ENCODE measurements at regions not wholly inside any gene's neighbourhood (a gene's known extent, or its start where the extent isn't known, plus 50 kb on each side); places are given as distances from the start of the nearest gene placed in this dataset.

- peak; percentile 30 for DNase-seq (ENCODE audit: low read depth, low spot score)
- H3K4me3 ChIP-seq (ENCODE audit: low read length) = no peak overlapping the region
Observed at GRCh38 chr9:74317235-74317634, 179.9 kb upstream of the RORB start.

DNA sequence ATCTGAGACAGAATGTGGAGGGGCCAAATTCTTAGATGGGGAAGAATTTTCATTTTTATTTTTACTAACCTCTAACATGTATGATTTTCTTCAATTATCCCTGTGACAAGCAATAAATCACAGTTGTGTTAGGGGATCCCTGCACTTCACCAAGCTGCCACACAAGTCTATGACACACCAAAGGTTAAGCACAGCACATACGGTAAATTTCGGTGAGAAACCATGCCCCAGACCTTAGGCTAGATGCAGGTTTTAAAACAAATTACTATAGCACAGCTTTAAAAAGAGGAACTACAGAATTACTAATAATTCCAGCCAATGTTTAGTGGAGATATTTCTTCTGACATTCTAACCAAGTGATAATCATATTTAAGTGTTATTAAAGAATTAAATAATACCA is 175.7 kb upstream of the RORB start:
- DNase-seq (ENCODE audit: low read depth, low spot score) = no peak
- H3K4me3 ChIP-seq (ENCODE audit: low read length) = no peak overlapping the region

- peak; percentile 25 for DNase-seq (ENCODE audit: low read depth, low spot score)
- no peak overlapping the region for H3K4me3 ChIP-seq (ENCODE audit: low read length)
Observed at GRCh38 chr9:74322661-74323314, 174.3 kb upstream of the RORB start.

DNA sequence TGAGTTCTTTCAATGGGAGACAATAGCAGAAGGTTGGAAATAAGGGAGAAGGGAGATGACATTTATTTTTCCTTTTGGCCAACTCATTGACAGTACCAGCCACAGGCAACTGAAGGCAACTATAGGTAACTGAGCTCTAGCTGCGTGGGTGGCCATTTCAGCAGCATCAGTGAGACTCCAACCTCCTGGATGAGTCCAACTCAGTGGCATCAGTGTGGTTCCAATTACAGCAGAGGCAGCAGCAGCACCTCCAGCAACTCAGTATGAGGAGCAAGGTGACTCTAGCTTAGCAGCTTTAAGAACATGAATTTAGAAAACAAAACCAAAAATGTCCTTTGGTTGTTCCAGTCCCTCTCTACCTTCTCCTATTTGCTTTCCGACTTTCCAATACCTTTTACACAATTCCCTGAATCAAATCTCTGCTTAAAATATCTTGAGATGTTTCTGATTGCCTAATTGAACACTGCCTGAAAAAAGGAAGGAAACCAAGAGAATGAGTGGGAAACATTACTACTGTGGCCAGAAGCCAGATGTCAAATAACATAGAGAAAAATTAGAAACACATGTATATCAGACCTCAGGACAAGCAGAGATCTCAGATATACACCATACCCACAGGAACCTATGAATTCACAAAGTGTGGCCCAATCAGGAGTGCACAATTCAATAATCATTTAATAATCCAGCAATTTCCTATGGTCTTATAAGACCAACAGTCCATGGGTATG is 166.5 kb upstream of the RORB start:
- no peak overlapping the region for H3K4me3 ChIP-seq (ENCODE audit: low read length)
- DNase-seq (ENCODE audit: low read depth, low spot score) = no peak

GRCh38 chr9:74331607-74332006 is 165.5 kb upstream of the RORB start:
- no peak overlapping the region for H3K4me3 ChIP-seq (ENCODE audit: low read length)
- no peak for DNase-seq (ENCODE audit: low read depth, low spot score)

GRCh38 chr9:74333384-74334032 is 163.6 kb upstream of the RORB start:
- DNase-seq (ENCODE audit: low read depth, low spot score) = peak; percentile 98
- H3K4me3 ChIP-seq (ENCODE audit: low read length) = no peak overlapping the region

DNA sequence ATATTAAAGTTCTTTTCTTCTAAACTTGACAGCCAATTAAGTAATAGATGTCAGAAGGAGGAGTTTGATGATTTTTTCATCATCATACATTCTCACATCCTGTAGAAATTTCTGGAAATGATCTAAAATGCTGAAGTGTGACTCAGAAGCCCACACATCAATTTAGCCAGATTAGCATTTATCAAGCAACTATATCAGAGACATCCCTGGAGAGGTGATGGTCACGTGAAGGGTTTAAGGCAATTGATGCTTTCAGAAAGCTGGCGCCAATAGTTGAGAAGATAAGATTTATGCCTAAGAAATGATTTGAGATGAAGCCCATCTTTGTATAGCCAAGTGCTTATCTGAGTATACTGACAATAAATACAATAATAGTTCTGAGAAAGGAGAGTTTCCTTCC is 162.9 kb upstream of the RORB start:
- no peak overlapping the region for H3K4me3 ChIP-seq (ENCODE audit: low read length)
- no peak for DNase-seq (ENCODE audit: low read depth, low spot score)

DNA sequence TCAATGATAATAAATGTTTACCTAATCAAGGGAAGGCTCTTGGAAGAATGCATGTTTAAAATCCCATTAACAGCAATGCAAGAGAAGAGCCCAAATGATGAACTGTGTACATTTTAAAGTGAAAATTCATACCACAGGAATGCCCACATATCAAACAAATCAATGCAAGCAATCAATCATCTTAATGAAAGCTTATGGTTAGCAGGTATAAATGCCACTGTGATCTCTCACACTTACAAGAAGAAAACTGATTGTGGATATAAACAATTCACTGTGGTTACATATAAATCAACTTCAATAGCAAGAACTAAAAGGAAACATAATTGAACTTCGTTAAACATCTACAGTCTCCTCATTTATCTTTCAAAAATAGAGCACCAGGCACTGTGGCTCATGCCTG is 161.0 kb upstream of the RORB start:
- no peak overlapping the region for H3K4me3 ChIP-seq (ENCODE audit: low read length)

GRCh38 chr9:74348777-74349176 is 148.4 kb upstream of the RORB start:
- no peak overlapping the region for H3K4me3 ChIP-seq (ENCODE audit: low read length)
- no peak for DNase-seq (ENCODE audit: low read depth, low spot score)

More for the DNA sequence above, 161.0 kb upstream of the RORB start:
- DNase-seq (ENCODE audit: low read depth, low spot score) = no peak

- no peak for DNase-seq (ENCODE audit: low read depth, low spot score)
Observed at GRCh38 chr9:74355107-74355506, 142.0 kb upstream of the RORB start.

DNA sequence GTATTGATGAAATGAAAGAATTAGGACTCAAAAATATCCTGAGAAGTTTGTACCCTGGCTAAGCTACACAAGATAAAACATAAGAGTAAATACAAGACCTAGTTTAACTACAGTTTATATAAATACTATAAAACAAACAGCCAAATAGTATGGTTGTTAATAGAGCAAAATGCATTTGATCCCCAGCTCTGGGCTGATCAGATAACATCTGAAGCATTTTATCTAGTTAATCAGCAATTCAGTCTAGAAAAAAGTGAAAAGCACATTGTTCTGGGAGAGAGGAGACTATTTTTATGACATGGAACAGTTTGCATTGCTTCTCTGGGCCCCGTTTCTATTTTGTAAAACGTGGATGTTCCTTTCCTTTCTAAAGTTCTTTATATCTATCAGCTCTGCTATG is 139.6 kb upstream of the RORB start:
- DNase-seq (ENCODE audit: low read depth, low spot score) = no peak
- no peak overlapping the region for H3K4me3 ChIP-seq (ENCODE audit: low read length)

More at GRCh38 chr9:74355107-74355506, 142.0 kb upstream of the RORB start:
- H3K4me3 ChIP-seq (ENCODE audit: low read length) = no peak overlapping the region

DNA sequence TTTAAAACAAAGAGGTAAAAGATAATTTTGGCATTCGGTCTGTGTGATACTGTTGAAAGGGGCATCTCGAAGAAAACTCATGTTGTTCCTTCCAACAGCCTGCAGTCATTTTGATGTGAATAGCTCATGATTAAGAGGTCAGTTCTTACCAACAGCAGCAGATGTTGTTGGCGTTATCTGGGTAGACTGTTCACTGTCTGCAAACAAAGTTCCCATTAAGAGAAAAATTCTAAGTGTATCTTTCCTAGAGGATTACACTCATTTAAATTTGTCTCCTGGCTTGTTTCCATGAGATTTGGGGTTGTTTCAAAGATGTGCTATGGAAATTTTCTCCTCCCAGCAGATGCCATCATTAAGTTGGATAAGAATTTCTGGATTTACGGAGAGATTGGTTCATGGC is 138.2 kb upstream of the RORB start:
- DNase-seq (ENCODE audit: low read depth, low spot score) = no peak
- no peak overlapping the region for H3K4me3 ChIP-seq (ENCODE audit: low read length)

GRCh38 chr9:74361508-74361907 is 135.6 kb upstream of the RORB start:
- H3K4me3 ChIP-seq (ENCODE audit: low read length) = no peak overlapping the region

GRCh38 chr9:74362423-74362822 is 134.7 kb upstream of the RORB start:
- DNase-seq (ENCODE audit: low read depth, low spot score) = no peak
- no peak overlapping the region for H3K4me3 ChIP-seq (ENCODE audit: low read length)

More at GRCh38 chr9:74361508-74361907, 135.6 kb upstream of the RORB start:
- DNase-seq (ENCODE audit: low read depth, low spot score) = no peak

DNA sequence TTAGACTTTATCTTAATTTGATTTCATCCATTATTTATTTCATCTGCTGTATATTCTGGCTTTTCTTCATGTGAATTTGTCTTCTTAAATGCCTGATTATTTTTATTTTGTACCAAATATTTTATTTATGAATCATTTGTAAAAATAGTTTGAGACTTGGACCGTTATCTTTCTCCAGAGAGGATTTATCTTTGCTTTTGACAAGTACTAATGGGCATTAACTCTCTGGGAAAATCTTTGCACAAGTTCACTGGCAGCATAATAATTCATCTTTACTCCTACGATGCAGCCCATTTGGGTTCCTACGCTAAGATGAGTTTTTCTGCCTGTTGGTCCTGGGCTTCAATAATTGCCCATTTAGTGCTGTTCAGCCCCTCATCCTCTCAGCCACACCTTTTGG is 131.0 kb upstream of the RORB start:
- H3K4me3 ChIP-seq (ENCODE audit: low read length) = no peak overlapping the region
- no peak for DNase-seq (ENCODE audit: low read depth, low spot score)

GRCh38 chr9:74369844-74370243 is 127.3 kb upstream of the RORB start:
- H3K4me3 ChIP-seq (ENCODE audit: low read length) = no peak overlapping the region
- no peak for DNase-seq (ENCODE audit: low read depth, low spot score)

DNA sequence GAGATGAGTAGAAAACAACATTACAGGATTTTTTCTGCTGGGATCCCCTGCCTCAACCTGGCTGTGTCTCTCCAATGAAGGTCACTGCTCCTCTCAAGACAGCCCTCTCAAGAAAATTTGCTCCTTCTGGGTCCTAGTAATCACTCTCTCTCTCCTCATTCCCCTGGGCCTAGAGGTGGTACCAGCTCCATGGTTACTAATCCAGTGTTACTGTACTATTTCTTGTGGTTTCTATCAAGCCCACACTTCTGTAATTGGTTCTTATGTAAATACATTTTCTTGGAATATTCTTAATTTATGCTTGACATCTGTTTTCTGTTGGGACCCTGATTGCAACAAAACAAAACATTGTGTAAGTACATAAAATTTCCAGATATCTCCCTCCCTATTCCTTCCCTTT is 123.8 kb upstream of the RORB start:
- H3K4me3 ChIP-seq (ENCODE audit: low read length) = no peak overlapping the region
- DNase-seq (ENCODE audit: low read depth, low spot score) = no peak

- H3K4me3 ChIP-seq (ENCODE audit: low read length) = no peak overlapping the region
- DNase-seq (ENCODE audit: low read depth, low spot score) = peak; percentile 67
Observed at GRCh38 chr9:74379718-74380117, 117.4 kb upstream of the RORB start.

GRCh38 chr9:74391816-74392215 is 105.3 kb upstream of the RORB start:
- DNase-seq (ENCODE audit: low read depth, low spot score) = no peak
- H3K4me3 ChIP-seq (ENCODE audit: low read length) = no peak overlapping the region

GRCh38 chr9:74403581-74403980 is 93.6 kb upstream of the RORB start:
- DNase-seq (ENCODE audit: low read depth, low spot score) = no peak
- H3K4me3 ChIP-seq (ENCODE audit: low read length) = no peak overlapping the region
